GM18867 (cell line): ENCODE measurements at regions not wholly inside any gene's neighbourhood (a gene's known extent, or its start where the extent isn't known, plus 50 kb on each side); places are given as distances from the start of the nearest gene placed in this dataset.
A peak's percentile ranks its signal among the peaks of the same experiment; 100 is the strongest.
"Not testable (repeated sequence)": the region's sequence is repeated elsewhere in the genome, so short reads cannot be mapped to it uniquely, and the experiment has no call there.

Experiments
- ATAC-seq: cut with Tn5 transposase; IDR thresholded peaks from one replicate; pipeline ENCODE4 v1.9.1; 2021; ENCODE audit warnings: mild to moderate bottlenecking, moderate library complexity; ENCODE audit not compliant: unreplicated experiment

- ATAC-seq: no peak
These were observed 271.5 kb downstream of the TUSC7 start for GRCh38 chr3:116981089-116981488.

- no peak for ATAC-seq
These were observed 274.7 kb downstream of the TUSC7 start for GRCh38 chr3:116984301-116984700.

GRCh38 chr3:116994351-116994879, 284.8 kb downstream of the TUSC7 start:
- ATAC-seq: no peak

DNA sequence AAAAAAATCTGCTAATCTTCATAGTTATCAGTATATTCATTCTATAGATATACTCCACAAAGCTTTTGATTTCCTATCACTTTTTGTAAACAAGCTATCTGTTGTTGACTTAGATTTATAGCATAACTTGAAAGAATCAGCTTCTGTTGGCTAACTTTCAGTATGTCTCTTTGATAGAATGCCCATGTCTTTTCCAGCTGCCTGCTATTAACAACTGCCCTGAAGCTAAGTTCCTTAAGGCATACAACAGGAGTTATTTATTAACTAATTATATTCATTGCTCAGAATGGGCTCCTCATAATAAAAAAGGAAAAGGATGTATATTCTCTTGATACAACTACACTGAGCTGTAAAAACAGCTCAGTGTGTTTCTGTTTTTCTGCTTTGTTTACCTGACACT, 293.9 kb downstream of the TUSC7 start:
- no peak for ATAC-seq

GRCh38 chr3:117005274-117005673, 295.7 kb downstream of the TUSC7 start:
- ATAC-seq: no peak

DNA sequence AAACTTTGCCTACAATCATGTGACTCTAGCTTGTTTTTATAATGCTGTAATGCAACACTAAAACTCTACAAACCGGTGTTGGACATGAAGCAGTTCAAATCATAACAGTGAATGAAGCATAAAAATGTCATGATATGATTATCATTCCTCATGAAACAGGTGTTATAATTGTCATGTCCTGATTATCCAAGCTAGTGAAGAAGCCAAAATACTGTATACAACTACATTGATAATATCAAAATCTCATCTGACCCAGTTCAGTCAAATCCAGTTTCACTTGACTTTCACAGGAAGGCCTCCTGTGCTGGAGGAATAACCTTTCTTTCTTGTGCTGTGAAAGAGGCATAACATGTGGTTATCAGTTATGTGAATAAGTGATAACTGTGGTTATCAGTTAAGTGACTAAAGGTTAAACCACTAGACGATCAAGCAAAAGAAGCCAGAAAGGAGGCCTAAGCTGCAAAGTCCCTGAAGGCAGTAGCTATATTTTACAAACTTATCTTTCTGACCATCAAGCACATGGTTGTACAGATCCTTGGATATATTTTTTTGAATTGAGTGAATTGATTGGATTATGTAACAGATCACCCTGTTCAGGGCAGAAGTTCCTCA, 296.4 kb downstream of the TUSC7 start:
- peak; percentile 57 for ATAC-seq

DNA sequence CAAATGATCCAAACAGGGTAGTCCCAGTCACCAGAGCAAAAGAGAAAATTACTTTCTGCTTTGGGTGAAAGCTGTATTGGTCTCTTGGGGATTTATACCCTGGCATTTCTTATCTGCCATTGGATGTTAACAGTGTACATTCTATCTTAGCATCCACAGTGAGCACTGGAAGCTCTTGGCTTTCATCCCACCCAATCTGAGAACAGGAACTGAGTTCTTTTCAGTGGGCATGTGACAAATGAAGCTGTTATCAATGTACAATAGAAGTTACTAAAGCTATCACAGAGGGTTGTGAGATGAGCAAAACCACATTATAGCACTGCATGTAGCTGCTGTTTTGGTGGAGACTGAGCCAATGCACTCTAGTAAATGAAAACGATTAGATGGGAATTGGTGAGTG, 300.7 kb downstream of the TUSC7 start:
- no peak for ATAC-seq

GRCh38 chr3:117011687-117012250, 302.2 kb downstream of the TUSC7 start:
- ATAC-seq: no peak

DNA sequence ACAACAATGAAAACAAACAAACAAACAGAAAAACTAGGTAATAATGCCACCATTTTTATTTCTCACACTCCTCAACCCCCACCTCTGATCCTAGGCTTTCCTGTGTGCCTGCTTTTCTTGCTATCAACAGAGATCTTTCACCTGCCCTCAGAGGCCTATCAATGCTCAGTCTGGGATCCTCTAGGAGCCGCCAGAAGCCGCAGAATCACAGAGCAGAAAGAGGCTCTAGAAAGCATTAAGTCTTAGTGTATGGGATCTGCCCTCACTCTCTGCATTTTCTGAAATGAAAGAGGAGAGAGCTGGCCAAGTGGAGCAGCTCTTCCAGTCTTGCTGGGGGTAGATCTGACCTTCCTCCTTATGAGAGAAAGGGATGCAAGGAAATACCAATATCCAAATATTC, 306.8 kb downstream of the TUSC7 start:
- no peak for ATAC-seq

- ATAC-seq: peak; percentile 89
These were observed 307.7 kb downstream of the TUSC7 start for GRCh38 chr3:117017135-117017894.

- no peak for ATAC-seq
These were observed 309.1 kb downstream of the TUSC7 start for GRCh38 chr3:117018655-117019054.

GRCh38 chr3:117019082-117019713, 309.6 kb downstream of the TUSC7 start:
- peak; percentile 55 for ATAC-seq

DNA sequence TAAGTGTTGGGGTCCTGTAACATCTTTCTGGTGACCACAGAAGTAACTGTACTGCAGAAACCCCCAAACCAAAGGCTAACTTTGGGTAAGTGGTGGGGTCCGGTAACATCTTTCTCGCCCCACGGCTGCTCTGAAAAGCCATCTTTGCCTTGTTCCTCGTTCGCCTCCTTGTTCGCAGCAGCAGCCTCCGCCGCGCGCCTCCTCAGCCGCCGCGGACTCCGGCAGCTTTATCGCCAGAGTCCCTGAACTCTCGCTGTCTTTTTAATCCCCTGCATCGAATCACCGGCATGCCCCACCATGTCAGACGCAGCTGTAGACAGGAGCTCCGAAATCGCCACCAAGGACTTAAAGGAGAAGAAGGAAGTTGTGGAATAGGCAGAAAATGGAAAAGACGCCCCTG, 316.8 kb downstream of the TUSC7 start:
- no peak for ATAC-seq

GRCh38 chr3:117035745-117036144, 326.2 kb downstream of the TUSC7 start:
- no peak for ATAC-seq

DNA sequence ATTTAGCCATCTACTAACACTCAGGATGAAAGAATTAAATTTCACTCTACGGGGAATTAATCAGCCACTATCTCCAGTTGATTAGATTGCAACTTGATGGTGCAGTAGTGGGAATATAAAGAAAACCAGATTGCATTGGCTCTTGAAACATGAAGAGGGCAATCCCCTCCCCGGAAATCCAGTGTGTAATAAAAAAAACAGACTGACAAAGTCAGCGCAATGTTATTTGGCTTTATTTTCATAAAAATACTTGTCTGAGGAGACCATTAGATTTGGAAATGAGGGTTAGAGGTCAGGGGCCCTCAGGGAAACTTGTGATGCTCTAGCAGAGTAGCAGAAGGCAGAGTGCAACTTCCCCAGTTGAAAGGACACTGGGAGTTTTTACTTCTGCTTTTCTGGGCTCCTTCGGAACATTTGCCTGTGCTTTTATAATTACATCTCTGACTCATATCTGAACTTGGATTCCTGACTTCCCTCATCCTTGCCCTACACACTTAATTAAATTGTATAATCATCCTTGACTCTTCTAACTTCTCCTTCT, 326.8 kb downstream of the TUSC7 start:
- ATAC-seq: peak; percentile 74

DNA sequence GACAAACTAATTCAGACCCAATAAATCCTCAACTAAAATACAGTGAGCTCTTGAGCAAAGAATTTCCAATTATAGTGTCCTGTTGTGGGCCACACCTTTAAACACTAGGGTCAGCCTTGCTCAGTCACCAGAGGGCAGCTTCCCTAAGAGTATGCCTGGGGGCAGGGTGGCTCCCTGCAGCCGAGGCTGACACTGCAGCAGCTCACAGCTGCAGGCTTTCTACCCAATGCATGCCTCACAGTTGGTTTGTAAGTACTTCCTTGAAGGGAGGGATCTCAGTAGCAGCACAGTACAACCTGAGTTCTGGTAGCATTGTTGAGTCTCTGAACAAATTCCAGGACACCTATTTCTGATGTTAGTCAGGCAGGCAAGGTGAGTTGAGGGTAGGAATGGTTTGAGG, 335.6 kb downstream of the TUSC7 start:
- no peak for ATAC-seq

DNA sequence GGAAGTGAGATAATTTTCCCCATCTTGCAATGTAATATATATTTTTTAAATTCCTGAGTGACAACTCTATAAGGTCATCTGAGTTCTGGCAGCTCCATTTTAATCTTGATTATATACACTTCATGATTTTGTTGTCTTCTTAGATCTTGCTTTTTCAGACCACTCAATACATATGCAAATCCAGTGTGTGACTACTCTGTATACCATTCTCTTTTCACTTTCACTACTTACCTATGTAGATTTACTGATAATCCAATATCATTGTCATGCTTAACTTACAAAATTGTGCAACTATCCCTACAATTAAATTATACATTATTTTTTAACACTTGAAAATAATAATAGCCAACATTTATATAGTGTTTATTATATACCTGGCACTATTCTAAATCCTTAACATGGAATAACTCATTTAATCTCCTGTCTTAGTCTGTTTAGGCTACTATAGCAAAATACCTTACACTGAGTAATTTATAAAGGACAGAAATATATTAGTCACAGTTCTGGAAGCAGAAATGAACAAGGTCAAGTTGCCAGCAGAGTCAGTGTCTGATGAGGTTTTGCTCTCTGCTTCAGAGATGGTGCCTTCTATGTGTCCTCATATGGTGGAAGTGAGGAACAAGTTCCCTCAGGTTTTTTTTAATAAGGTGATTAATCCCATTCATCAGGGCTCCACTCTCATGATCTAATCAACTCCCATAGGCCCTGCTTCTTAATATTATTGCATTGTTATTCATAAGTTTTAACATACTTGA, 338.5 kb downstream of the TUSC7 start:
- ATAC-seq: no peak

DNA sequence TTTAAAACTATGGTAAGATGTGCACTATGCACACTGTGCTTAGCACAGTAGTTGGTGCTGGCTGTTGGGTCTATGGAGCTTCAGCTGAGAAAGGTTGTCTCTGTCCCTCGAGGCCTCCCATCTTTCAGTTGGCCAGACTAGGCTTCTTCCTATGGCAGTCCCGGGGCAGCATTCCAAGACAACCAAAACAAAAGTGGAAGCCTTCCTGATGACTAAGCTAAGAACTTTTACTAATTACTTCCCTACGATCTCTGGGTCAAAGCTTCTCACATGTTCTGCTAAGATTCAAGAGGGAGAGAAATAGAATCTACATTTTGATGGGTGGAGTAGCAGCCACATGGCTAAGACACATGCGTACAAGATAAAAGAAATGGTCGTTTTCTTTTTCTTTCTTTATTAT, 342.8 kb downstream of the TUSC7 start:
- no peak for ATAC-seq

GRCh38 chr3:117054556-117054955, 345.0 kb downstream of the TUSC7 start:
- no peak for ATAC-seq

DNA sequence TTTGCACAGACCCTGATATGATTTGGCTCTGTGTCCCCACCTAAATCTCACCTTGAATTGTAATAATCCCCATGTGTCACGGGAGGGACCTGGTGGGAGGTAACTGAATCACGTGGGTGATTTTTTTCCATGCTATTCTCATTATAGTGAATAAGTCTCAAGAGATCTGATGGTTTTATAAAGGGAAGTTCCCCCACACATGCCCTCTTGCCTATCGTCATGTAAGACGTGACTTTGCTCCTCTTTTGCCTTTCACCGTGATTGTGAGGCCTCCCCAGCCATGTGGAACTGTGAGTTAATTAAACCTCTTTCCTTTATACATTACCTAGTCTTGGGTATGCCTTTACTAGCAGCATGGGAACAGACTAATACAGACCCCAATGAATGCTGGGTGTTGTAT, 347.4 kb downstream of the TUSC7 start:
- not testable (repeated sequence) for ATAC-seq
